GM18526 (cell line): ENCODE measurements at regions not wholly inside any gene's neighbourhood (a gene's known extent, or its start where the extent isn't known, plus 50 kb on each side); places are given as distances from the start of the nearest gene placed in this dataset.

Experiments
- POLR2A ChIP-seq: IDR thresholded peaks from 3 replicates; pipeline ENCODE4 v1.6.1; 2011; ENCODE audit not compliant: insufficient read length; ENCODE audit errors: extremely low read depth

DNA sequence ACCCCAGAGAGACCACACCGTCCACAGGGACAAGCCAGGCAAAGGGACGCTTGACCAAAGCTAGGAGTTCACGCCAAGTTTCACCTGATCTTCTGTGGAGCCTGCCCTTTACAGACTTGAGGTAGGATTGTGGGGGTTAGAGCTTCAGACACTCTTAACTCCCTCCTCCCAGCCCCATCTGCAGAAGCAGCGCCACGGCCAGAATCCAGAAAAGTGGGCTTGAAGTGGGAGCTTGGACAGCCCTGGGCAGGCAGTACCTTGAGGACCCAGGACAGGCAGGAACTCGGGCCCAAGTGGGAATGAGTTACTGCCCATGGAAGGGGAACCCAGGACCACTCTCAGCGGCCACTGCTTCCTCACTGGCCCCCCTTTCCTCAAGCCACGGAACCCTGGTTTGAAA, 695.9 kb downstream of the TBC1D22A start:
- TF ChIP-seq POLR2A, result no peak

DNA sequence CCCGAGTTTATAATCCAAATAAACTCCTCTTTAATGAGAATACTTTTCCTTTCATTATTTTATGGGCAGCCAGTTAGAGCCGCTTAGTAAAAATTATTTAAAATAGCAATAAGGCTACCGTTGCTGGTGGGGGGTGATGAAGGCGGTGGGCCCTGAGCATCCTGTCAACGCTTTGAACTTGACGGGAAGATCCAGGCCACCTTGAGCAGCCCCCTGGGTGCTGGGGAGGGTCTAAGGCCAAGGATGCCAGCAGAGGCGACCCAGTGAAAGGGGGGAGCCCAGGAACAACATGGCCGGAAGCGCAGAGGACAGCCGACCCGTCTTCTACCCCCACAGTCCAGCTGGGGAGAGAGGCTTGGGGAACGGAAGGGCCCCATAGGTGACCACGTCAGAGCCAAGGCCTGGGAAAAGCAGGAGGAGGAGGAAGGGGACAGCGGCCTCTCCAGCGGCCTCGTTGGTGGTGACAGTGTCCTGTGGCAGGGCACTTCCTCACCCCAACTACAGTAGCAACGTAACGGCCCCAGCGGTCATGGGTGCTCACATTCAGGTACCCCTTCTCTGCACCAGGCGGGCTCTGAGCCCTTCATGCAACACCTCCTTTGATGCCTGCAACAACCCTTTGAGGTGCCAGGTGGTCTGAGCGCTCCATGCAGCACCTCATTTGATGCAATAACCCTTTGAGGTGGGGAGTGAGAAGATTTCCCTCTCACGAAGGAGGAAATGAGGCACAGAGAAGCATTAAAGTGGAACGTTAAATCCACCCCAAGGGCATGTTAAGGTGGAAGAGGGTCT, 695.3 kb downstream of the TBC1D22A start:
- TF ChIP-seq POLR2A, result no peak

DNA sequence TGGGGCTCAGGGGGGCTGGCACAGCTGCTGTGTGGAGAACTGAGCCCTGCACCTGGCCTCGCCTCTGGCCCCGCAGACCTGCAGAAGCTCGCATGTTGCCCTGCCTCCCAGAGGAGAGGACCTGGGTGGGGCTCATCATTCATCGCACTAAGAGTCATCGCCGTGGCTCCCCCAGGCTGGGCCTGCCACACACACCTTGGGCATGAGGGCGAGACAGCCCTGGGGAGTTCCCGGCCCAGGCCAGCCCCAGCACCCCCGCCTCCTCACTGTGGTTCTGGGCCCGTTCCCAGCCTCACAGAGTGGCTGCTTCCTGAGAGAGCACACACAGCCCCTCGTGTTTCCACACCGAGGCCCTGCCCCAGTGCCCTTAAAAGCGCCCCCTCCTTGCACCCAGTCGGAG, 694.6 kb downstream of the TBC1D22A start:
- no peak for TF ChIP-seq POLR2A

DNA sequence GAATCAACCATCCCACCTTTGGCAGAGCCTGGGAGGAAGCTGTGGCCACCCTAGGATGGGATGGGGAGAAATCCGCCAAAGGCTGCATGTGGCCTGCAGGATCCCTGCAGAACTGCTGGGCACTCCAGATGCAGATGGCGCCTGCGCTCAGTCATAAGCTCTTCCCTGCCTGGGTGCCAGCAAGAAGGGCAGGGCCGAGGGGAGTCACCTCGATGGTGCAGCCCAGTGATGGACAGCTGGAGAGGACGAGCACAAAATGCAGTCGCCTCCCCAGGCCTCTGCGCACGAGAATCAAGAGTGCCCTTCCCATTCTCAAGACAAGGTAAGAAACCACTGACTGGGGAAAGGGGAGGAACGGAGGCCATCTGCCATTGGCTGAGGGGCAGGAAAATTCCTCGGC, 693.6 kb downstream of the TBC1D22A start:
- TF ChIP-seq POLR2A, result no peak

DNA sequence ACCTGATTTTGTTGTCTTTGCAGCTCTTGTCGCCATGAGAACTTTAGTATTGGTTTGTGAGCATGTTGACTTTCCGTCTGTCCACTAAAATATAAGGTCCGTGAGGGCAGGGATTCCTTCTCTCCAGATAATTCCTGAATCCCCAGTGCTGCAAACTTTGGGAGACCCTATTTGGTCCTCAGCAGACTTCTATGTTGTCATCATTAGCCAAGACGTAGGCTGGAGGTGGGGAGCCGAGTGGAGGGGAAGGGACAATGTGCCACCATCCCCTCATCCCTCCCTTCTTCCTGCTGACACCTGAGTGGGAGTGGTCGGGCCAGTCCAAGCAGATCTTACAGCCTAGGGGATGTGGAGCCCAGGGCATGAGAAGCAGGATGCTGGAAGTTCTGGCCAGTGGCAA, 690.6 kb downstream of the TBC1D22A start:
- no peak for TF ChIP-seq POLR2A

GRCh38 chr22:47452184-47452583, 689.7 kb downstream of the TBC1D22A start:
- TF ChIP-seq POLR2A, result no peak

- TF ChIP-seq POLR2A, result no peak
Measured at GRCh38 chr22:47450876-47451475, 688.5 kb downstream of the TBC1D22A start.

- no peak for TF ChIP-seq POLR2A
Measured at GRCh38 chr22:47449508-47450270, 687.2 kb downstream of the TBC1D22A start.

GRCh38 chr22:47448231-47449223, 686.1 kb downstream of the TBC1D22A start:
- no peak for TF ChIP-seq POLR2A

DNA sequence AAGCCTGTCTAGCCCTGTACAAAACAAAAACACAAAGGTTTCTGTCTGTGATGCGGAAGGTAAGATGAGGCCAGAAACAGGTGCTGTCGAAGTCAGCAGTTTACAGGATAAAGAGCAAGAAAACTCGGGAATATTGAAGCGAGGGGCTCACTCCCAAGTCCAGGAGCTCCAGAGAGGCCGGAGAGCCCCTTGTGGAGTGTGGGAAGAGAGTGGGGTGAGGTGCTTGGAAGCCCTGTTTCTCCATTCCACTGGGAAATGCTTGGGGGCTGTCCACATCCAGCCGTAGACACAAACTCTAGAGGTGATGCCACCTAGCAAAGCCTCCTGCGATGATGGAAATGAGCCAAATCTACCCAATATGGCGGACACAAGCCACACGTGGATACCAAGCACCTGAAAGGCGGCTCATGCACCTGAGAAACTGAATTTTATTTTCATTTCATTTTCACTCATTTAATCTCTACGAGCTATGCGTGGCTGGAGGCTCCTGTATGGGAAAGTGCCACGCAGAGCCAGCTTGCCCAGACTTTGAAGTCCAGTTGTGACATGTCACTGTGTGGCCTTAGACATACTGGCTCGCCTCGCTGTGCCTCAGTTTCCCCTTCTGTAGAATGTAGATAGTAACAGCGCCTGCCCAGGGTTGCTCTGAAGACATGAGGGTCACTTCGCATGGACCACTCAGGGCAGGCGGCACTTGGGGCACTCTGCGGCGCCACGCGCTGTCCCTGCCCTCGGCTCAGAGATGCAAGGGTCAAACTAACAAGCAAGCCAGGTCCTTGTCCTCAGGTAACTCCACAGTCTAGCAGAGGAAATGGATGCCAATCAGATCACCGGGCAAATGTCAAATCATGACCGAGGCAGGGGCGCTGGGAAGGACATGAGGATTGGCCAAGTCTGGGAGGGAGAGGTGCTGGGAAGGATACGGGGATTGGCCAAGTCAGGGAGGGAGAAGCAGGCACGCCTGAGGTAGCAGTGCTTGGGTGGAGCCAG, 684.7 kb downstream of the TBC1D22A start:
- TF ChIP-seq POLR2A, result no peak

DNA sequence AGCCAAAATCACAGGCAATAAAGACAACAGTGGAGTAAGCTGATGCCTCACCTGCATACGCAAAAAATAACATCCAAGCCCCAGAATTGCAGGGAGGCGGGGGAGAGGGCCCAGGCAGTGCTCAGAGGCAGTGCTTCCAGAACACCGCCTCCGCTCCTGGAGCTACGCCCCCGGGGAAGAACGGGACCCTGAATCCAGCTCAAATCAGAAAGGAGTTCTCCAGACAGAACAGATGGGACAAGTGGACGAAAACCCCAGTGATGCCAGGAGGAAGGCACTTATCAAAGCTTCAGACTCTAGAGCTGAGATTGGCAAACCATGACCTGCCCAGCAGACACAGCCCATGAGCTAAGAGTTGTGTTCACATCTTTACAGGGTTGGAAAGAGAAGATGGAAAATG, 683.9 kb downstream of the TBC1D22A start:
- no peak for TF ChIP-seq POLR2A

GRCh38 chr22:47445716-47446290, 683.4 kb downstream of the TBC1D22A start:
- no peak for TF ChIP-seq POLR2A

GRCh38 chr22:47445212-47445611, 682.8 kb downstream of the TBC1D22A start:
- TF ChIP-seq POLR2A, result no peak

DNA sequence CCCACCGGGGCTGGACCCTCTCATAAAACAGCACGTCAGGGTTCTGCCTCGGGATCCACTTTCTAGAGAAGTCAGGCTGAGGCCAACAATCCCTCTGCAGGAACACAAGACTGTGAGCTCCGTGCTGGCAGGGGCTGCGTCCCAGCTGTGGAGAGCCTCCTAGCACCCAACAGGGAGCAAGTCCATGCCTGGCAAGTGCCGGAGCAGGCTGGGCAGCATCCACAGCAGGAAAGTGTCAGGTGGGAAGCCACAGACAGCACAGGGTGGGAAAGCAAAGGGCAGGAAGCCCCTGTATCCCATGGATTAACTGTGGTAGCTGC, 682.3 kb downstream of the TBC1D22A start:
- TF ChIP-seq POLR2A, result no peak
